Thyroid gland (tissue), 4 donors: ENCODE measurements at regions not wholly inside any gene's neighbourhood (a gene's known extent, or its start where the extent isn't known, plus 50 kb on each side); places are given as distances from the start of the nearest gene placed in this dataset.

Experiments used
- DNase-seq, 2 donors: peaks; one replicate each; pipeline ENCODE4 v3.0.0-alpha.2; 2019
- H3K27ac ChIP-seq, 3 donors: fragments of 200-600 bp; sonication (generic); 1 replicate in 2 of 3; 2 replicates in 1 of 3; pipeline ENCODE4 v1.5.1; 2016 to 2019; ENCODE audit warnings: mild to moderate bottlenecking in 1 of 3, moderate library complexity in 1 of 3
- H3K27me3 ChIP-seq: fragments of 200-600 bp; sonication (generic); one replicate; pipeline ENCODE4 v1.5.1; 2019
- H3K36me3 ChIP-seq, 2 donors: fragments of 200-600 bp; sonication (generic); one replicate each; pipeline ENCODE4 v1.5.1; 2016 to 2019
- H3K4me1 ChIP-seq, 2 donors: fragments of 200-600 bp; sonication (generic); one replicate each; pipeline ENCODE4 v1.5.1; 2017 to 2019
- H3K4me3 ChIP-seq, 3 donors: fragments of 200-600 bp; sonication (generic); replicated peaks in 1 of 3; 1 replicate in 2 of 3; 2 replicates in 1 of 3; pipeline ENCODE4 v1.5.1; 2016; ENCODE audit warnings: mild to moderate bottlenecking in 1 of 3
- H3K9me3 ChIP-seq: fragments of 200-600 bp; sonication (generic); one replicate; pipeline ENCODE4 v1.5.1; 2017
- POLR2A ChIP-seq, 2 donors: fragments of 450-650 bp; IDR thresholded peaks; one replicate each; pipeline ENCODE4 v1.6.1; 2017; ENCODE audit warnings: antibody characterized with exemption in 2 of 2, mild to moderate bottlenecking in 2 of 2, moderate library complexity in 1 of 2
- WGBS, 2 donors: methylation state at CpG; one replicate each; pipeline ENCODE4 v1.1.5; 2017; 5-methylcytosine and 5-hydroxymethylcytosine counted together
- intact Hi-C: fragments of 100-400 bp; cut with DNase I; formaldehyde crosslinking; loops from one replicate; pipeline ENCODE4 v1.15.1; 2023
- TF ChIP-seq, protein P1 (sequence below), 6 experiments: fragments of 200-600 bp in 3 of 6; fragments of 450-650 bp in 3 of 6; sonication (generic) in 3 of 6; IDR thresholded peaks; one replicate each; pipeline ENCODE4 v1.5.1; 2016 to 2019; ENCODE audit warnings: antibody characterized with exemption in 6 of 6, mild to moderate bottlenecking in 2 of 6, inconsistent platforms in 1 of 6, moderate library complexity in 1 of 6

GRCh38 chr2:83394134-83394904 is 1064.8 kb downstream of the SUCLG1 start:
- H3K27me3 ChIP-seq, result no peaks in the 10 kb centered on the region
- H3K9me3 ChIP-seq, result no peaks in the 10 kb centered on the region
- 42 to 43% methylated on average over 3 of the region's 3 CpGs for WGBS, 2 donors
- DNase-seq, result no peak
- no peaks in the 10 kb centered on the region for H3K36me3 ChIP-seq
- intact Hi-C loops, result no loop called here
- H3K4me3 ChIP-seq, result no peak overlapping the region
- no peak overlapping the region for H3K27ac ChIP-seq
- H3K4me1 ChIP-seq, result no peaks in the 10 kb centered on the region
- TF ChIP-seq, protein P1, sequence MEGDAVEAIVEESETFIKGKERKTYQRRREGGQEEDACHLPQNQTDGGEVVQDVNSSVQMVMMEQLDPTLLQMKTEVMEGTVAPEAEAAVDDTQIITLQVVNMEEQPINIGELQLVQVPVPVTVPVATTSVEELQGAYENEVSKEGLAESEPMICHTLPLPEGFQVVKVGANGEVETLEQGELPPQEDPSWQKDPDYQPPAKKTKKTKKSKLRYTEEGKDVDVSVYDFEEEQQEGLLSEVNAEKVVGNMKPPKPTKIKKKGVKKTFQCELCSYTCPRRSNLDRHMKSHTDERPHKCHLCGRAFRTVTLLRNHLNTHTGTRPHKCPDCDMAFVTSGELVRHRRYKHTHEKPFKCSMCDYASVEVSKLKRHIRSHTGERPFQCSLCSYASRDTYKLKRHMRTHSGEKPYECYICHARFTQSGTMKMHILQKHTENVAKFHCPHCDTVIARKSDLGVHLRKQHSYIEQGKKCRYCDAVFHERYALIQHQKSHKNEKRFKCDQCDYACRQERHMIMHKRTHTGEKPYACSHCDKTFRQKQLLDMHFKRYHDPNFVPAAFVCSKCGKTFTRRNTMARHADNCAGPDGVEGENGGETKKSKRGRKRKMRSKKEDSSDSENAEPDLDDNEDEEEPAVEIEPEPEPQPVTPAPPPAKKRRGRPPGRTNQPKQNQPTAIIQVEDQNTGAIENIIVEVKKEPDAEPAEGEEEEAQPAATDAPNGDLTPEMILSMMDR (IDR thresholded peaks at IDR 0.05), result no peak
- TF ChIP-seq POLR2A (IDR thresholded peaks at IDR 0.05), result no peak

- WGBS, 2 donors, result 78 to 85% methylated on average over 1 of the region's 1 CpG
- Histone ChIP-seq H3K27ac (no peak overlapping the region), H3K9me3 (no peaks in the 10 kb centered on the region), H3K36me3 (no peaks in the 10 kb centered on the region), H3K4me3 (no peak overlapping the region), H3K27me3 (no peaks in the 10 kb centered on the region), H3K4me1 (no peaks in the 10 kb centered on the region)
- DNase-seq, result no peak
- intact Hi-C loops, result no loop called here
- TF ChIP-seq, protein P1 (IDR thresholded peaks at IDR 0.05), result no peak
- TF ChIP-seq POLR2A (IDR thresholded peaks at IDR 0.05), result no peak
These were observed 1070.3 kb downstream of the SUCLG1 start for GRCh38 chr2:83388804-83389203.

DNA sequence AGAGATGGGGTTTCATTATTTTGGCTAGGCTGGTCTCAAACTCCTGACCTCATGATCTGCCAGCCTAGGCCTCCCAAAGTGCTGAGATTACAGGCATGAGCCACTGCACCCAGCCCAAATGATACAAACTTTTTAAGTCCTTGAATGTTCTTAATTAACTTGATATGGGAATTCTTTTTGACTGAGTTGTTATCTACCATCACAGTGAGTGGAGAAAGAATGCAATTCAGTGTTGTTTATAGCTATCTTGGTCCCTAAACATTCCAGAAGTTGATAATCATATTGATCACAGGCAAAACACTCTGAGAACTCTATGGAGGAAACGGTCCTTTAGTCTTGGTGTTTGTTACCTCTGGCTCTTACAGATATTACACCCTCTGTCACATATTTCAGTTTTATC is 1072.5 kb downstream of the SUCLG1 start:
- TF ChIP-seq, protein P1 (IDR thresholded peaks at IDR 0.05), result no peak
- TF ChIP-seq POLR2A (IDR thresholded peaks at IDR 0.05), result no peak

GRCh38 chr2:83378921-83379320 is 1080.2 kb downstream of the SUCLG1 start:
- no peaks in the 10 kb centered on the region for H3K9me3 ChIP-seq
- H3K36me3 ChIP-seq, result no peaks in the 10 kb centered on the region
- H3K4me3 ChIP-seq, result no peak overlapping the region
- H3K27ac ChIP-seq, result no peak overlapping the region
- H3K27me3 ChIP-seq, result no peaks in the 10 kb centered on the region
- DNase-seq, result no peak
- H3K4me1 ChIP-seq, result no peaks in the 10 kb centered on the region
- no peak for TF ChIP-seq POLR2A (IDR thresholded peaks at IDR 0.05)
- TF ChIP-seq, protein P1 (IDR thresholded peaks at IDR 0.05), result no peak
- intact Hi-C loops, result no loop called here

More for the DNA sequence above, 1072.5 kb downstream of the SUCLG1 start:
- WGBS, 2 donors, result 73 to 83% methylated on average over 1 of the region's 1 CpG
- Histone ChIP-seq H3K4me1 (no peaks in the 10 kb centered on the region), H3K27me3 (no peaks in the 10 kb centered on the region), H3K9me3 (no peaks in the 10 kb centered on the region), H3K4me3 (no peak overlapping the region), H3K27ac (no peak overlapping the region), H3K36me3 (no peaks in the 10 kb centered on the region)
- DNase-seq, result no peak
- intact Hi-C loops, result no loop called here

GRCh38 chr2:83376731-83377130 is 1082.3 kb downstream of the SUCLG1 start:
- no peaks in the 10 kb centered on the region for H3K9me3 ChIP-seq
- no peak overlapping the region for H3K27ac ChIP-seq
- no peaks in the 10 kb centered on the region for H3K27me3 ChIP-seq
- no peaks in the 10 kb centered on the region for H3K36me3 ChIP-seq
- TF ChIP-seq, protein P1 (IDR thresholded peaks at IDR 0.05), result no peak
- no peak for TF ChIP-seq POLR2A (IDR thresholded peaks at IDR 0.05)
- intact Hi-C loops, result no loop called here
- 54 to 65% methylated on average over 2 of the region's 2 CpGs for WGBS, 2 donors
- no peaks in the 10 kb centered on the region for H3K4me1 ChIP-seq
- no peak for DNase-seq
- H3K4me3 ChIP-seq, result no peak overlapping the region
